GM19395 (cell line): ENCODE measurements at regions not wholly inside any gene's neighbourhood (a gene's known extent, or its start where the extent isn't known, plus 50 kb on each side); places are given as distances from the start of the nearest gene placed in this dataset.

Source experiments
- ATAC-seq: cut with Tn5 transposase; IDR thresholded peaks from one replicate; pipeline ENCODE4 v1.9.1; 2021; ENCODE audit warnings: mild to moderate bottlenecking, moderate library complexity; ENCODE audit not compliant: unreplicated experiment

GRCh38 chr5:133831491-133832224 is 136.8 kb downstream of the C5orf15 start:
- no peak for ATAC-seq

GRCh38 chr5:133830911-133831310 is 137.5 kb downstream of the C5orf15 start:
- ATAC-seq = no peak

DNA sequence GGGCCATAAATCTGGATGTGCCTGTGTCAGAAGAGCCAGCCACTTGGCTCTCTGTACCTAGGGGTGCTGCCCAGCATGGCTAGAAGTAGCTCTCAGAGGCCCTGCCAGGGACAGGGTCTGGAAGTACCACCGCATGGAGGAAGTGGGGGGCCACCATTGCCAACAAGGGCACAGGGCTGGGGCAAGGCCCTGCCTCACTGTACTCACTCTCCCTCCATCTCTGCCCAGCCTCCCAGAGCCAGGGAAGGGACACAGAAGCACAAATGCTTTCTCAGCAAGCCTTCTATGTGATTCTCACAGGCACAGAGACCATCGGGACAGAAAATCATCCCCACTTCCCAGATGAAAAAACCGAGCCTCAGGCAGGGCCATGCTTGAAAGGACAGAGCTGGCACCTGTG is 138.1 kb downstream of the C5orf15 start:
- ATAC-seq = no peak

DNA sequence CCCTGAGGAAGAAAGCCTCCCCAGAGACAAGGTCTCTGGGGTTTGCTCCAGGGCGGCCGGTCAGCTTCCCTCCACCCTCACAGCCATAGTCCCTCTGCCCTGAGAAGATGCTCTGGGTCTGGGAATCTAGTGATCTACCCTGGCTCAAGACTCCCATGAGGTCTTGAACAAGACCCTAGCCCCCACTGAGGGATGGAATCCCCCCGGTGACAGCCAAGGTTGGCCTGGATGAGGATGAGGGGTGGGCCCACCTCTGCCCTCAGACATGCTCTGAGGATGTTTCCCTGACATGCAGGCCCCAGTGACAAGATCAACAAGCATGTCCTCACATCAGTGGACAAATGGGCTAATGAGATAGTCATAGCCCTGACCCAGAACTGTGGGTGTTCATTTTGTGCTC is 138.6 kb downstream of the C5orf15 start:
- no peak for ATAC-seq

DNA sequence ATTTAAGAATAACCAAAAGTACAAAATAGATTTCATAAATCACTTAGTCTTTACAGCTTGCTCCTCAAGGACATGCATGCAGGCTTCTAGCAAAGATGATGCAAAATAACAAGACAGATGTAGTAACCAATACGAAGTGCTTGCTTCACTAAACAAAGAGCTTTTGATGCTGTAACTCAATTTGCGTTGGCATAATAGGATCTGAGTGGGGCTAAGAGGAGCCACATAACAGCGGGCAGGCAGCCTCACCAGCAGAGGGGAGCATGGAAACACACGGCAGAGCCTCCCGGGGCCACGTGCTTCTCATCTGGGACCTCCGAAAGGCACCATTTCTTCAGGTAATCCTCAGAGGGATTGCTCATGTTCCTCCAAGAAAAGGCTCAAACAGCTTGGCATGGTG is 139.7 kb downstream of the C5orf15 start:
- ATAC-seq = no peak

- no peak for ATAC-seq
Observed at GRCh38 chr5:133827830-133828229, 140.6 kb downstream of the C5orf15 start.

DNA sequence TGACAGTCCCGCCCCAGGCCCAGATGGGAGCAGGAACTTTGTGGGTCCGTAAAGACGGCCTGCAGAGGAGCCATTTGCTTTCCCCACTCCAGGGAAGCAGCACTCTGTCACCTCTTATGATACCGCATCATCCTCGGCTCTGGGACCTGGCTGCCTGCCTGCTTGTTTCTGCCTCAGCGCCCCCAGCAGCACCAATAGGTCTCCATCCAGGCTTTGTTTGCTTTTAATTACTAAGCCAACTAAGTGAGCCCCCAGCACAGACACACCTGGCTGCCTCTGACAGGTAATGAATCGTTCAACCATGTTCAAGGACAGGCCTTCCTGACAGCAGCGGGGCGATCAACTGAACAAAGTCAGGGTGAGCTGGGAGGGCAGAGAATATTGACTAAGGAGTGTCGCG is 141.4 kb downstream of the C5orf15 start:
- no peak for ATAC-seq

GRCh38 chr5:133825631-133826289 is 142.7 kb downstream of the C5orf15 start:
- ATAC-seq = peak; percentile 43

DNA sequence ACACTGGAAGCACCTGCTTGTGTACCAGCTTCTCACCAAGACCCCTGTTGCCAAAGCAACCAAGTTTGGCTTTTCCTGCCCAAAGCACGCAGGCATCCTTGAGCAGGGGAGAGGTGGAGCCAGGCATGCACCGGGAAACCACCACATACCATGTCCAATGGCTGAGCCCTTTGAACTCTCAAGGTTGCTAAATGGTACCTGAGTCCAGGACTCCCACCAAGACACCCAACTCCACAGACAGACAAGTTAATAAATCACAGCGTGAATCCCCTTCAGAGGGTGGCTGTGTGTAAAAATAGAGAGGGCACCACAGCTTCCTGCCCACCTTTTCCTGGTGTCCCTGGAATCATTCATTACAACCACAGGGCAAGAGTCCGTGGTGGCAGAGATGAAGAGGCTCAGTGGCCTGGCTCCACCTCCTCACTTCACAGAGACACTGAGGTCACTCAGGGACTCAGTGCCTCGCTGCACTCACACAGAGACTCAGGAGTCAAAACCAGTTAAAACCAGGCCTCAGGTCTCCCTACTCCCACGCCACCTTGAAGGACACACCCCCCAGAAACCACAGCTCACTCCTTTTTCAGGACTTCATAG is 143.7 kb downstream of the C5orf15 start:
- peak; percentile 70 for ATAC-seq

DNA sequence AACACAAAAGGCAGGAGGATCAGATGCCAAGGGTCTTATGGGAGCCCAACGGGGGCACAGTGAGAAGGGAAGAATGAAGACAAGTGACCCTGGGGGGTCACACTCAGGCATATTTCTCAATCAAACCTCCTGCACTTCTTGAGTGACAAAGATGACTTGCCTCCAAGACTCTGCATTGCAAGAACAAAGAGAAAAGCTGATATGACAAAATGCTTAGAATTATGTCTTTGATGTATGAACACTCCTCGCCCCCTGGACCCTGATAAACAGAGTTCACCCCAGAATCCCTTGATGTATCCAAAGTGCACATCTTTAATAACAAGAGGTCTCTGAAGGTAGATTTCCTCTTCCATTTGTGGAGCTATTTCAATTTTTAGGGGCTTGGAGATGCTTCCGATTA is 146.5 kb downstream of the C5orf15 start:
- no peak for ATAC-seq

DNA sequence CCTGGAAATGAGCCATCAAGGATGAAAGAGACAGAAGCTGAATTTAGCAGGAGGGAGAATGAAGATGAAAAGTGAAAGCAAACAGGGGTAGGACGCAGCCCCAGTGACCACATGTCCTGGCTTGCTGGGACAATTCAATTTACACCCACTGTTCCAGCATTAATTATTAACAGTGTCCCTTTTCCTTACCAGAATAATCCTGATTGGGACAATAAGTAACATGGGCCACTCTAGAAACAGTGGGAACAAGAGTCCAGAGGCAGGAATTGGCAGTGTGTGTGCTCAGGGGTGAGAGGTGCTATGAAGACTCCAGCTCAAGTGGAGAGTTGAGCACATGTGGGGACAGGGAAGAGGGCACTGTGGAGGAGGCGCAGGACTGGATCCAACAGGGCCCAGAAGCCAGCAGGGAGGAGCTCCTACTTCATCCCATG is 147.1 kb downstream of the C5orf15 start:
- ATAC-seq = no peak

DNA sequence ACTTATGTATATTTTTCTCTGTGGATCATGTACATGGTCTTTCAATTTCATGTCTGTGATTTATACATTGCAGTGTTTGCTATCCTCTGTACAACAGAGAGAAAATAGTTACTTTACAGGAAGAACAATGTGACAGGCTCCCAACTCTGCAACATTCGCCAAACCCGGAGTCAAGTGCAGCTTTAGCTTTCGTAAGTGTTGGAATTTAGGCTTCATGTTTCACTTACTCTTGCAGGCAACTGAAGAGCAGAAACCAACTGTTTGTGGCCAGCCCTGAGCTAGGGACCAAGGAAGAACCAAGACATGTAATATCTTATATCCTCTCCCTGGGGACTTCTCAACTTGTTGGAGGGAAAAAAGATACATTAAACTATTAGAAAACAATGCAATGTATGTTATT is 147.9 kb downstream of the C5orf15 start:
- no peak for ATAC-seq

DNA sequence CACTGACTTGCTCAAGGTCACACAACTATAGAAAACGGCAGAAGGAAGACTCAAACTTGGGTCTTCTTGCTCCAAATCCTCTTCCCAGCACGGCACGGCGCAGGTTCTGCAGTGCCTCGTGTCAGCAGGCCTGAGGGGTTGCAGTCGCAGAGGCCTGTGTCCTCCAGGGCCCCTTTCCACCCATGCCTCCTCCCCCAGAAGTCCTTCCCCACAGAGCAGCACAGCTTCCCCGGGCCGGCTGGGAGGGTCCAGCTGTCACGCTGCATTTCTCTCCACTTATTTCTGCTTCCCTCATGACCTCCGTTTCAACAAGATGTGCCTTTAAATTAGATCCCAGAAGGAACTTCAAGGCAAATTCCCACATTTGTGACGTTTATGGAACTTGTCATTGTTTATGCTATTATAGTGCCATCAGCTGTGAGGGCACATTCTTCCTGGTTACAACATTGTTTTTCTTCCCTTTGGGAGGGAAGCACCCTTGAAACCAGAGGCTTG is 148.4 kb downstream of the C5orf15 start:
- ATAC-seq = no peak

DNA sequence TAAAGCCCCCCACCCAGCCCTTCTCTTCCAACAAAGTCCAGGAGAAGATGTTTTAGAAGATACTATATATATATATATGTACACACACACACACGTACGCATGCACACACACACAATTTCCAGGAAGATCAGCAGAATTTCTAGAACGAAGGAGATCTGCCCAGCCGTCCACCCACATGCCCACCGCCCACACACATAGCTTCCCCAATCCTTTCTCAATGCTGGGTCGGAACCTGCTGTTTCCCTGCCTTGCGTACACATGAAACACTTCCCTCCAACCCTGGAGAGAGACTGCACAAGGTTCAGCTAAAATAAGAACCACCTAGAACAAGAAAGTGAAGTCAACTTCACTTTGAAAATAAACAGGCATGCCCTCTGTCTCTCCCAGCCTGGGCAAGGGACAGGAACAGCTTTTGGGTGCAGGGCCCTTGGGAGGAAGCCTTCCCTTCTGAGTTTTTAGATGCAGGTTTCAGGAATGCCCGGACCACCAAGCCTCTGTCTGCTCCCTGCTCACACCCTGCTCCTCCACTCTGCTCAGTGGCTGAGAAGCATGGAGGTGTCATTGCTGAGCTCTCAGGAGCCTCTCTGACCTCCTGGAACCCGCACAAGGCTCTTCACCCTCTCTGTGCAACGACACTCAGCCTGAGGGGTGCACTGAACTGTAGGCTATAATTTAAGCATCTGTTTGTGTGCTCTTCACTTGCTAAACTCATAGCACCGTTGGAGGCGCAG is 149.4 kb downstream of the C5orf15 start:
- ATAC-seq = no peak

DNA sequence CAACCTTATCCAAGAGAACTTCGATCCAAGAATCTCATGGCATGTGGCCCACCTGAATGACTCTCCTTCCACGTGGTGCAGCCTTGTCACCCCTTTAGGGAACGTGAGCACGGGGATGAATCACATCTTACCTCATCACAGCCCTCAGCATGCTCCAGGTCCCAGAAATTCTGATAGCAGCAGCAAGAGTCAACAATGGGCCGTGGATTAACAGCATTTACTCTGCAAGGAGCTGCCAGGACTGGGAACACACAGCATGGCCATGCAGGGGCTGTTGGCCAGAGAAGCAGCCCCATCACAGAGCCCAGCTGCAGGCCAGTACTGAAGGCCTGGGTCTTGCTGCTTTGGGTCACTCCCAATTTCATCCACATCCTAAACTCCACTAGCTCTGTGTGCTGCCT is 150.4 kb downstream of the C5orf15 start:
- no peak for ATAC-seq

- no peak for ATAC-seq
Observed at GRCh38 chr5:133817456-133817855, 151.0 kb downstream of the C5orf15 start.

- no peak for ATAC-seq
Observed at GRCh38 chr5:133816791-133817190, 151.6 kb downstream of the C5orf15 start.

GRCh38 chr5:133814152-133814551 is 154.3 kb downstream of the C5orf15 start:
- ATAC-seq = no peak

DNA sequence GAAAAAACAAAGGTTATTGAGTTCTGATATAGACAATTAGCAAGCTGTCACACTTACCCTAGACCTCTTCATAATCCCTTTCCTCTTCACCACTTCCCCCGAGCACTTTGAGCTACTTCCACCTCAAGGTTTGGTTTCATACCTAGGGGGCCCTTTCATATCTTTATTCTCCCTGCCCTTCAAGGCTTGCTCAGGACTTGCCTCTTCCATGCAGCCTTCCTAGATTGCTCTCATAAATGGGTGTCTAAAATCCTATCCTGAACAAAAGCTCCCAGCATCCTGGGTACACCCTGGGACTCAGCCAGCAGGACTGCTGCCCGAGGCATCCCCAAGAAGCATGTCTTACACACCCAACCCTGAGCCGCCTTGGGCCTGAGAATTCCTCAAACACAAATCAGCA is 157.3 kb downstream of the C5orf15 start:
- no peak for ATAC-seq

DNA sequence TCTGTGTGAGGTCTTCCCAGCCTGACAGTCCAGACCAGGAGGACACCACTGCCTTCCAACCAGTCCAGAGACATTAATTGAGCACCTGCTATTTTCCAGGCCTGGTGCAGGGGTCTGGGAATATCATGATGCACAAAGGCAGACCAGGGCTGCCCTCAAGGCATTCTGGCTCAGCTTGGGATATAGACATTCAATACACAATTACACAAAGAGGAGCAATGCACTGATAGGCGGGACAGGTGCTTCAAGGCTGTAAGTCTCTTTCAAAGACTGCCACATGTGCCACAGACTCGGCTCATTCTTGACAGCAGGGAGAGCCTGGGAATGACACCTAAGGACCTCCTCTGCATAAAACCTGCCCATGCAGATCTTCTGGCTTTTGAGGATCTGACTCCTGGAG is 158.6 kb downstream of the C5orf15 start:
- ATAC-seq = no peak

DNA sequence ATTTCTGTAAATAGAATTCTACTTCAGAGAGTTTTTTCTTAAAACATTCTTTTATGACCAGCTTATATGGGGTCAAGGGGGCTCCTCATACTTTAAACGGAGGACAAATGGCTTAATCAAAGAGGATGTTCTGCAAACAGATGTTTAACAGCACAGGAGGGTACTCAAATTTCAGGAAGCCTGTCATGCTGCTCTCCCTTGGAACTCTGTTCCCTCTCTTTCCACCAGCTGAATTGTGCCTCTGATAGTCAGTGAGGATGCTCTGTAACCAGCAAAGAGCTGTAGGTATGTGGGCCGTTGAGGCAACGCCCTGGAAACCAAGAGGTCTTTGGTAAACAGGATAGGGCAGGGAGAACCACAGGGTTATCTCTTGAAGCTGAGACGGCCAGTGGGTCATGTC is 161.1 kb downstream of the C5orf15 start:
- ATAC-seq = no peak
